OCI-LY1 (cell line): ENCODE measurements at regions not wholly inside any gene's neighbourhood (a gene's known extent, or its start where the extent isn't known, plus 50 kb on each side); places are given as distances from the start of the nearest gene placed in this dataset.
"Not testable (repeated sequence)": the region's sequence is repeated elsewhere in the genome, so short reads cannot be mapped to it uniquely, and the experiment has no call there.

Source experiments
- H2AFZ ChIP-seq: fragments of 200-600 bp; sonication (generic), shearing (Covaris generic); 2 replicates; pipeline ENCODE4 v1.6.0; 2014; ENCODE audit warnings: antibody characterized with exemption, mild to moderate bottlenecking, low read length
- H3F3A ChIP-seq: fragments of 200-600 bp; sonication (generic), shearing (Covaris generic); 2 replicates; pipeline ENCODE4 v1.6.0; 2014; ENCODE audit warnings: mild to moderate bottlenecking, antibody characterized with exemption, low read length, moderate library complexity; ENCODE audit not compliant: insufficient read depth
- H3K27ac ChIP-seq: fragments of 200-600 bp; sonication (generic); 2 replicates; pipeline ENCODE4 v1.5.1; 2014; ENCODE audit warnings: low read length, mixed run types, mild to moderate bottlenecking, low read depth; ENCODE audit not compliant: poor library complexity, severe bottlenecking
- H3K27me3 ChIP-seq: fragments of 200-600 bp; sonication (generic); 2 replicates; pipeline ENCODE4 v1.6.0; 2014; ENCODE audit warnings: antibody characterized with exemption, mild to moderate bottlenecking, low read length, moderate library complexity; ENCODE audit not compliant: insufficient read depth
- H3K36me3 ChIP-seq: fragments of 200-600 bp; sonication (generic); 2 replicates; pipeline ENCODE4 v1.6.1; 2014; ENCODE audit warnings: mild to moderate bottlenecking, antibody characterized with exemption, low read length, moderate library complexity, mixed read lengths; ENCODE audit not compliant: insufficient read depth
- H3K4me1 ChIP-seq: fragments of 200-600 bp; sonication (generic); 2 replicates; pipeline ENCODE4 v1.5.1; 2014; ENCODE audit warnings: mild to moderate bottlenecking, low read length, moderate library complexity; ENCODE audit not compliant: insufficient read depth, severe bottlenecking
- H3K4me2 ChIP-seq: fragments of 200-600 bp; sonication (generic), shearing (Covaris generic); 2 replicates; pipeline ENCODE4 v1.6.1; 2014; ENCODE audit warnings: low read length
- H3K4me3 ChIP-seq: fragments of 200-600 bp; sonication (generic); 2 replicates; pipeline ENCODE4 v1.5.1; 2014; ENCODE audit warnings: low read length, low read depth, mild to moderate bottlenecking, mixed read lengths; ENCODE audit not compliant: poor library complexity, severe bottlenecking
- H3K79me2 ChIP-seq: fragments of 200-600 bp; shearing (Covaris generic); 2 replicates; pipeline ENCODE4 v1.6.1; 2016; ENCODE audit warnings: mixed run types, low read length, mixed read lengths; ENCODE audit not compliant: insufficient read depth
- H3K9ac ChIP-seq: fragments of 200-600 bp; sonication (generic), shearing (Covaris generic); 2 replicates; pipeline ENCODE4 v1.6.1; 2014; ENCODE audit warnings: mild to moderate bottlenecking, low read length, mixed read lengths
- H3K9me2 ChIP-seq: fragments of 200-600 bp; sonication (generic), shearing (Covaris generic); 2 replicates; pipeline ENCODE4 v1.6.1; 2014; ENCODE audit warnings: low read depth, mild to moderate bottlenecking, low read length, mixed read lengths
- H3K9me3 ChIP-seq: fragments of 200-600 bp; shearing (Covaris generic); 2 replicates; pipeline ENCODE4 v1.6.1; 2014; ENCODE audit warnings: low read length, mixed read lengths
- H4K20me1 ChIP-seq: fragments of 200-600 bp; sonication (generic), shearing (Covaris generic); 2 replicates; pipeline ENCODE4 v1.6.0; 2016; ENCODE audit warnings: mild to moderate bottlenecking, low read length; ENCODE audit not compliant: insufficient read depth
- EZH2 ChIP-seq: fragments of 200-600 bp; sonication (generic), shearing (Covaris generic); IDR thresholded peaks from 2 replicates; pipeline ENCODE4 v1.8.0; 2017; ENCODE audit warnings: borderline replicate concordance, mixed run types, mild to moderate bottlenecking, antibody characterized with exemption, low read length, moderate library complexity, mixed read lengths
- TF ChIP-seq, protein P1 (sequence below): fragments of 200-600 bp; sonication (generic), shearing (Covaris generic); IDR thresholded peaks from 2 replicates; pipeline ENCODE4 v1.5.1; 2017; ENCODE audit warnings: mild to moderate bottlenecking, antibody characterized with exemption, low read length, moderate library complexity, mixed read lengths

DNA sequence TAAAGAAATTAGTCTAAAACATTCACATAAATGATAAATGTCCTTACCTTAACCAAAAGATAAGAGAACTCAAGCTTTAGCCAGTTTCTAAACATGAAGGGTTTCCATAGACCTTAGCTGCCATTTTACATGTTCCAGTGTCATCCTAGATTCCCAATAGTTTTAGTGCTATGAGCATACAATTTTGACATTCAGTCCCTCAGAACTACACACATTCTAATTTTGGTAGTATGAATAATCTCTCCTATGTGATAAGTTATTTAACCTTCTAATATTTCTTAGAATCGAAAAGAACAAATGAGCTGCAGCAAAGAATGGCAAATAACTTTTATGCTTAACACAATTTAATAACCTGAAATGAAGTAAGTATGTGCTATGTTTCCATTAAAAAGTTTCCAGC lies 338.5 kb downstream of the TYW1 start:
- H3K36me3 ChIP-seq, H3K4me1 ChIP-seq, H3K4me2 ChIP-seq, H3K9ac ChIP-seq, H4K20me1 ChIP-seq, H3K4me3 ChIP-seq, H2AFZ ChIP-seq, H3K79me2 ChIP-seq, H3K9me2 ChIP-seq, H3F3A ChIP-seq, H3K9me3 ChIP-seq, H3K27me3 ChIP-seq, H3K27ac ChIP-seq: not testable (repeated sequence)

GRCh38 chr7:67335663-67336062 lies 339.0 kb downstream of the TYW1 start:
- H3K79me2 ChIP-seq, H3K4me2 ChIP-seq, H3K4me3 ChIP-seq, H3K36me3 ChIP-seq, H3K27ac ChIP-seq, H3K9me2 ChIP-seq, H3K9me3 ChIP-seq, H4K20me1 ChIP-seq, H3K9ac ChIP-seq, H3K4me1 ChIP-seq, H3K27me3 ChIP-seq, H3F3A ChIP-seq, H2AFZ ChIP-seq: not testable (repeated sequence)

- H3K27ac ChIP-seq, H3K79me2 ChIP-seq, H3K9ac ChIP-seq, H4K20me1 ChIP-seq, H3K4me2 ChIP-seq, H2AFZ ChIP-seq, H3F3A ChIP-seq, H3K4me1 ChIP-seq, H3K9me2 ChIP-seq, H3K4me3 ChIP-seq, H3K36me3 ChIP-seq, H3K9me3 ChIP-seq, H3K27me3 ChIP-seq: not testable (repeated sequence)
Measured at GRCh38 chr7:67338545-67338944, 341.9 kb downstream of the TYW1 start.

DNA sequence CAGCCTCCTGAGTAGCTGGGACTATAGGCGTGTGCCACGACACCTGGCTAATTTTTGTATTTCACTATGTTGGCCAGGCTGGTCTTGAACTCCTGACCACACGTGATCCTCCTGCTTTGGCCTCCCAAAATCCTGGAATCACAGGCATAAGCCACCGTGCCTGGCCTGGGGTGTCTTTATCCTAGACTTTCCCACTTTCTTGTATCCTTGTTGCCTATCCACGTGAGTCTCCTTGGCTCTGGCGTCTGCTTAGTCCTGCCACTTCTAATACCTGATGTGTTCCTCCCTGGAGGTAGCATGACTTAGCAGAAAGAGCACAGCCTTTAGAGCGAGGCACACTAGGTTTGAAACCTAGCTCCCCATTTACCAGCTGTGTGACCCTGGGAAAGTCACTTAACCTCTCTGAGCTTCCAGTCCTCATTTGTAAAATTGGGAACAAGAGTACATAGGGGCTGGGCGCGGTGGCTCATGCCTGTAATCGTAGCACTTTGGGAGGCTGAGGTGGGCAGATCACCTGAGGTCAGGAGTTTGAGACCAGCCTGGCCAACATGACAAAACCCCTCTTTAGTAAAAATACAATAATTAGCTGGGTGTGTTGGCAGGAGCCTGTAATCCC lies 344.6 kb downstream of the TYW1 start:
- H3K27me3 ChIP-seq, result no peaks in the 10 kb centered on the region
- 0 out of 2 replicates have a peak, but pooled peaks cover 7% of the 10 kb centered on the region for H3K9me3 ChIP-seq
- no peaks in the 10 kb centered on the region for H3K4me1 ChIP-seq
- no peak overlapping the region for H3K4me3 ChIP-seq
- H3F3A ChIP-seq, result no peaks in the 10 kb centered on the region
- no peaks in the 10 kb centered on the region for H4K20me1 ChIP-seq
- H3K27ac ChIP-seq, result no peak overlapping the region
- peaks cover 7% of the 10 kb centered on the region for H3K36me3 ChIP-seq
- TF ChIP-seq EZH2, result no peak
- no peaks in the 10 kb centered on the region for H3K9me2 ChIP-seq
- no peak overlapping the region for H3K4me2 ChIP-seq
- no peak overlapping the region for H3K9ac ChIP-seq
- H3K79me2 ChIP-seq, result no peaks in the 10 kb centered on the region
- H2AFZ ChIP-seq, result no peak overlapping the region

- no peak overlapping the region for H3K4me2 ChIP-seq
- no peak for TF ChIP-seq EZH2
- TF ChIP-seq, protein P1, sequence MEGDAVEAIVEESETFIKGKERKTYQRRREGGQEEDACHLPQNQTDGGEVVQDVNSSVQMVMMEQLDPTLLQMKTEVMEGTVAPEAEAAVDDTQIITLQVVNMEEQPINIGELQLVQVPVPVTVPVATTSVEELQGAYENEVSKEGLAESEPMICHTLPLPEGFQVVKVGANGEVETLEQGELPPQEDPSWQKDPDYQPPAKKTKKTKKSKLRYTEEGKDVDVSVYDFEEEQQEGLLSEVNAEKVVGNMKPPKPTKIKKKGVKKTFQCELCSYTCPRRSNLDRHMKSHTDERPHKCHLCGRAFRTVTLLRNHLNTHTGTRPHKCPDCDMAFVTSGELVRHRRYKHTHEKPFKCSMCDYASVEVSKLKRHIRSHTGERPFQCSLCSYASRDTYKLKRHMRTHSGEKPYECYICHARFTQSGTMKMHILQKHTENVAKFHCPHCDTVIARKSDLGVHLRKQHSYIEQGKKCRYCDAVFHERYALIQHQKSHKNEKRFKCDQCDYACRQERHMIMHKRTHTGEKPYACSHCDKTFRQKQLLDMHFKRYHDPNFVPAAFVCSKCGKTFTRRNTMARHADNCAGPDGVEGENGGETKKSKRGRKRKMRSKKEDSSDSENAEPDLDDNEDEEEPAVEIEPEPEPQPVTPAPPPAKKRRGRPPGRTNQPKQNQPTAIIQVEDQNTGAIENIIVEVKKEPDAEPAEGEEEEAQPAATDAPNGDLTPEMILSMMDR, result no peak
- H3K9me3 ChIP-seq, result 0 out of 2 replicates have a peak, but pooled peaks cover 7% of the 10 kb centered on the region
- no peak overlapping the region for H3K27ac ChIP-seq
- H3F3A ChIP-seq, result no peaks in the 10 kb centered on the region
- H3K9me2 ChIP-seq, result no peaks in the 10 kb centered on the region
- peaks cover 7% of the 10 kb centered on the region for H3K36me3 ChIP-seq
- H3K4me3 ChIP-seq, result no peak overlapping the region
- no peak overlapping the region for H3K9ac ChIP-seq
- no peaks in the 10 kb centered on the region for H3K79me2 ChIP-seq
- no peak overlapping the region for H2AFZ ChIP-seq
- no peaks in the 10 kb centered on the region for H3K27me3 ChIP-seq
- H4K20me1 ChIP-seq, result no peaks in the 10 kb centered on the region
- no peaks in the 10 kb centered on the region for H3K4me1 ChIP-seq
Measured at GRCh38 chr7:67343114-67343513, 346.5 kb downstream of the TYW1 start.
